Ascending aorta (tissue), 2 donors: ENCODE measurements at regions not wholly inside any gene's neighbourhood (a gene's known extent, or its start where the extent isn't known, plus 50 kb on each side); places are given as distances from the start of the nearest gene placed in this dataset.

ENCODE experiments used
- DNase-seq, 2 donors: peaks; one replicate each; pipeline ENCODE4 v3.0.0-alpha.2; 2019; ENCODE audit warnings: low spot score in 2 of 2
- H3K27ac ChIP-seq, 2 donors: fragments of 200-600 bp; sonication (generic); one replicate each; pipeline ENCODE4 v1.5.1; 2016 to 2017; ENCODE audit warnings: mild to moderate bottlenecking in 1 of 2
- H3K27me3 ChIP-seq: fragments of 200-600 bp; sonication (generic); one replicate; pipeline ENCODE4 v1.5.1; 2017
- H3K36me3 ChIP-seq, 2 donors: fragments of 200-600 bp; sonication (generic); one replicate each; pipeline ENCODE4 v1.5.1; 2016
- H3K4me1 ChIP-seq, 2 donors: fragments of 200-600 bp; sonication (generic); one replicate each; pipeline ENCODE4 v1.5.1; 2016 to 2017; ENCODE audit warnings: mild to moderate bottlenecking in 1 of 2
- H3K4me3 ChIP-seq, 2 donors: fragments of 200-600 bp; sonication (generic); one replicate each; pipeline ENCODE4 v1.5.1; 2016 to 2017; ENCODE audit warnings: mild to moderate bottlenecking in 1 of 2
- H3K9me3 ChIP-seq, 2 donors: fragments of 200-600 bp; sonication (generic); one replicate each; pipeline ENCODE4 v1.5.1; 2016
- CTCF ChIP-seq, 3 experiments: fragments of 200-600 bp in 2 of 3; fragments of 450-650 bp in 1 of 3; sonication (generic) in 2 of 3; IDR thresholded peaks; one replicate each; pipeline ENCODE4 v1.5.1; 2016 to 2019; ENCODE audit warnings: antibody characterized with exemption in 3 of 3, mild to moderate bottlenecking in 1 of 3, moderate library complexity in 1 of 3
- intact Hi-C: fragments of 100-400 bp; cut with DNase I; formaldehyde crosslinking; loops from one replicate; pipeline ENCODE4 v1.15.1; 2023

GRCh38 chr2:82811946-82812345 lies 1647.1 kb downstream of the SUCLG1 start:
- no peak overlapping the region for H3K27ac ChIP-seq
- no peak for TF ChIP-seq CTCF (IDR thresholded peaks at IDR 0.05)
- H3K4me1 ChIP-seq: no peaks in the 10 kb centered on the region
- intact Hi-C loops: no loop called here
- no peaks in the 10 kb centered on the region for H3K9me3 ChIP-seq
- no peaks in the 10 kb centered on the region for H3K27me3 ChIP-seq
- no peaks in the 10 kb centered on the region for H3K36me3 ChIP-seq
- no peak for DNase-seq
- H3K4me3 ChIP-seq: no peak overlapping the region

- DNase-seq: no peak
- TF ChIP-seq CTCF (IDR thresholded peaks at IDR 0.05): no peak
- peaks cover 0 to 10% of the 10 kb centered on the region in 2 donors for H3K9me3 ChIP-seq
- no peak overlapping the region for H3K4me3 ChIP-seq
- intact Hi-C loops: no loop called here
- H3K27me3 ChIP-seq: no peaks in the 10 kb centered on the region
- H3K36me3 ChIP-seq: no peaks in the 10 kb centered on the region
- no peak overlapping the region for H3K27ac ChIP-seq
- H3K4me1 ChIP-seq: no peaks in the 10 kb centered on the region
Observed at GRCh38 chr2:82803307-82803706, 1655.8 kb downstream of the SUCLG1 start.

- TF ChIP-seq CTCF (IDR thresholded peaks at IDR 0.05): no peak
- Histone ChIP-seq H3K4me3 (no peak overlapping the region), H3K27me3 (no peaks in the 10 kb centered on the region), H3K9me3 (no peaks in the 10 kb centered on the region), H3K27ac (no peak overlapping the region), H3K4me1 (no peaks in the 10 kb centered on the region), H3K36me3 (no peaks in the 10 kb centered on the region)
- intact Hi-C loops: no loop called here
- no peak for DNase-seq
Observed at GRCh38 chr2:82797469-82797868, 1661.6 kb downstream of the SUCLG1 start.

- Histone ChIP-seq H3K9me3 (no peaks in the 10 kb centered on the region), H3K27me3 (no peaks in the 10 kb centered on the region), H3K4me1 (no peaks in the 10 kb centered on the region), H3K4me3 (no peak overlapping the region), H3K27ac (no peak overlapping the region), H3K36me3 (no peaks in the 10 kb centered on the region)
- no peak for TF ChIP-seq CTCF (IDR thresholded peaks at IDR 0.05)
- intact Hi-C loops: no loop called here
- no peak for DNase-seq
Observed at GRCh38 chr2:82796132-82796531, 1662.9 kb downstream of the SUCLG1 start.

GRCh38 chr2:82795446-82795845 lies 1663.6 kb downstream of the SUCLG1 start:
- no peak for DNase-seq
- Histone ChIP-seq H3K4me1 (no peaks in the 10 kb centered on the region), H3K27me3 (no peaks in the 10 kb centered on the region), H3K36me3 (no peaks in the 10 kb centered on the region), H3K9me3 (no peaks in the 10 kb centered on the region), H3K27ac (no peak overlapping the region), H3K4me3 (no peak overlapping the region)
- no peak for TF ChIP-seq CTCF (IDR thresholded peaks at IDR 0.05)
- intact Hi-C loops: no loop called here

- H3K27me3 ChIP-seq: no peaks in the 10 kb centered on the region
- intact Hi-C loops: no loop called here
- no peaks in the 10 kb centered on the region for H3K4me1 ChIP-seq
- H3K9me3 ChIP-seq: no peaks in the 10 kb centered on the region
- no peak for DNase-seq
- no peak for TF ChIP-seq CTCF (IDR thresholded peaks at IDR 0.05)
- no peak overlapping the region for H3K4me3 ChIP-seq
- no peaks in the 10 kb centered on the region for H3K36me3 ChIP-seq
- no peak overlapping the region for H3K27ac ChIP-seq
Observed at GRCh38 chr2:82793711-82794435, 1665.2 kb downstream of the SUCLG1 start.
